Cardiac fibroblast (primary cell): ENCODE measurements at regions not wholly inside any gene's neighbourhood (a gene's known extent, or its start where the extent isn't known, plus 50 kb on each side); places are given as distances from the start of the nearest gene placed in this dataset.
"Not testable (repeated sequence)": the region's sequence is repeated elsewhere in the genome, so short reads cannot be mapped to it uniquely, and the experiment has no call there.

ENCODE experiments used
- DNase-seq, 2 donors: peaks; one replicate each; pipeline versions ENCODE4 v3.0.0 to v3.0.0-alpha.2; 2010; ENCODE audit warnings: low read depth in 2 of 2
- H3K4me3 ChIP-seq, 2 donors: replicated peaks in 1 of 2; 1 replicate in 1 of 2; 2 replicates in 1 of 2; pipeline ENCODE4 v1.5.1; 2011; ENCODE audit warnings: low read depth in 2 of 2, low read length in 2 of 2, mild to moderate bottlenecking in 2 of 2, moderate library complexity in 1 of 2
- CTCF ChIP-seq: IDR thresholded peaks from one replicate; pipeline ENCODE4 v1.5.1; 2011; ENCODE audit warnings: low read depth, mild to moderate bottlenecking, low read length, inconsistent platforms

GRCh38 chr5:105197531-105197930 lies 1634.9 kb upstream of the NUDT12 start:
- TF ChIP-seq CTCF = no peak
- H3K4me3 ChIP-seq = no peak overlapping the region
- no peak for DNase-seq

- DNase-seq = no peak
- TF ChIP-seq CTCF = no peak
- no peak overlapping the region for H3K4me3 ChIP-seq
These were observed 1633.2 kb upstream of the NUDT12 start for GRCh38 chr5:105195765-105196164.

- H3K4me3 ChIP-seq = no peak overlapping the region
- DNase-seq = no peak
- TF ChIP-seq CTCF = no peak
These were observed 1610.3 kb upstream of the NUDT12 start for GRCh38 chr5:105172918-105173317.

GRCh38 chr5:105168806-105169205 lies 1606.2 kb upstream of the NUDT12 start:
- TF ChIP-seq CTCF = no peak
- H3K4me3 ChIP-seq = no peak overlapping the region
- peak in 1 of 2 donors; percentile 9 for DNase-seq

GRCh38 chr5:105167092-105167491 lies 1604.5 kb upstream of the NUDT12 start:
- no peak for DNase-seq

GRCh38 chr5:105163547-105163946 lies 1601.0 kb upstream of the NUDT12 start:
- no peak overlapping the region for H3K4me3 ChIP-seq
- TF ChIP-seq CTCF = no peak
- no peak for DNase-seq

More at GRCh38 chr5:105167092-105167491, 1604.5 kb upstream of the NUDT12 start:
- no peak for TF ChIP-seq CTCF
- H3K4me3 ChIP-seq = no peak overlapping the region

GRCh38 chr5:105162557-105162956 lies 1600.0 kb upstream of the NUDT12 start:
- not testable (repeated sequence) for H3K4me3 ChIP-seq

More at GRCh38 chr5:105162557-105162956, 1600.0 kb upstream of the NUDT12 start:
- not testable (repeated sequence) for DNase-seq
